HG03521 (cell line): ENCODE measurements at regions not wholly inside any gene's neighbourhood (a gene's known extent, or its start where the extent isn't known, plus 50 kb on each side); places are given as distances from the start of the nearest gene placed in this dataset.
"Not testable (repeated sequence)": the region's sequence is repeated elsewhere in the genome, so short reads cannot be mapped to it uniquely, and the experiment has no call there.

Source experiments
- ATAC-seq: cut with Tn5 transposase; IDR thresholded peaks from one replicate; pipeline ENCODE4 v1.9.1; 2021; ENCODE audit warnings: mild to moderate bottlenecking, moderate library complexity; ENCODE audit not compliant: unreplicated experiment

- ATAC-seq, result no peak
Measured at GRCh38 chr12:11535127-11535526, 114.3 kb upstream of the ETV6 start.

- no peak for ATAC-seq
Measured at GRCh38 chr12:11539156-11539555, 110.3 kb upstream of the ETV6 start.

- no peak for ATAC-seq
Measured at GRCh38 chr12:11540156-11540555, 109.3 kb upstream of the ETV6 start.

GRCh38 chr12:11540615-11541310, 108.7 kb upstream of the ETV6 start:
- no peak for ATAC-seq

GRCh38 chr12:11542599-11542998, 106.9 kb upstream of the ETV6 start:
- ATAC-seq, result no peak

GRCh38 chr12:11543457-11544158, 105.9 kb upstream of the ETV6 start:
- no peak for ATAC-seq

- ATAC-seq, result peak; percentile 83
Measured at GRCh38 chr12:11545484-11546330, 103.8 kb upstream of the ETV6 start.

GRCh38 chr12:11546582-11547270, 102.7 kb upstream of the ETV6 start:
- ATAC-seq, result not testable (repeated sequence)

GRCh38 chr12:11547271-11547646, 102.2 kb upstream of the ETV6 start:
- not testable (repeated sequence) for ATAC-seq

- ATAC-seq, result no peak
Measured at GRCh38 chr12:11549119-11549518, 100.4 kb upstream of the ETV6 start.

- ATAC-seq, result peak; percentile 44
Measured at GRCh38 chr12:11553871-11554533, 95.5 kb upstream of the ETV6 start.

- ATAC-seq, result no peak
Measured at GRCh38 chr12:11555195-11555594, 94.3 kb upstream of the ETV6 start.

GRCh38 chr12:11555743-11556625, 93.5 kb upstream of the ETV6 start:
- ATAC-seq, result no peak

- ATAC-seq, result no peak
Measured at GRCh38 chr12:11556682-11557081, 92.8 kb upstream of the ETV6 start.

GRCh38 chr12:11559626-11560340, 89.7 kb upstream of the ETV6 start:
- no peak for ATAC-seq

- ATAC-seq, result no peak
Measured at GRCh38 chr12:11561411-11561810, 88.1 kb upstream of the ETV6 start.

GRCh38 chr12:11563785-11564739, 85.4 kb upstream of the ETV6 start:
- no peak for ATAC-seq
